ENCODE measurements at regions not wholly inside any gene's neighbourhood (a gene's known extent, or its start where the extent isn't known, plus 50 kb on each side); places are given as distances from the start of the nearest gene placed in this dataset.
"Not testable (repeated sequence)": the region's sequence is repeated elsewhere in the genome, so short reads cannot be mapped to it uniquely, and the experiment has no call there.

GRCh38 chr2:190005513-190005912 is 57.0 kb downstream of the MSTN start:
- no peak for DNase-seq

DNA sequence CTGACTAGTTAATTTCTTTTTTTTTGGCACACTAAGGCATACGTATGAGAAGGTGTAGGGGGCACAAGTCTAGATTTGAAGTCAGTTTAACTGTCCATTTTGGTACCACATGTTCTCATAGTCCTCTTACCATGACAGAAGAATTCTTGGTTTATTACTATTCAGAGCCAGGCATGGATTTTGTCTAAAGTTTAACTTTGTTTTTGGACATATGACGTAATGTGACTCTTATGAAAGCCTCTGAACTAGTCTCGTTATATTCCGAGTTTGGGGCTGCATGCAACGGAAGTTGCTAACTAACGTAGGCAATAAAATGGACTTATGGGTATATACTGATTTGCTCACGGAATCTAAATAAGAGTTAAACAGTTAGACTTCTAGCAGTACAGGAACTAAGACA is 62.9 kb downstream of the MSTN start:
- no peak for DNase-seq

DNA sequence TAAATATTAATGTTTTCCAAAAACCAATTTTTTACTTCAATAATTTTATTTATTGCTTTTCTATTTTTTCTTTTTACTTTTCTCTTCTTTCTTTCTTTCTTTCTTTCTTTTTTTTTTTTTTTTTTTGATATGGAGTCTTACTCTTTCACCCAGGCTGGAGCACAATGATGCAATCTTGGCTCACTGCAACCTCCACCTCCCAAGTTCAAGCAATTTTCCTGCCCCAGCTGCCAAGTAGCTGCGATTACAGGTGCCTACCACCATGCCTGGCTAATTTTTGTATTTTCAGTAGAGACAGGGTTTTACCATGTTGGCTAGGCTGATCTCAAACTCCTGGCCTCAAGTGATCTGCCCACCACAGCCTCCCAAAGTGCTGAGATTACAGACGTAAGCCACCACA is 63.9 kb downstream of the MSTN start:
- DNase-seq, result not testable (repeated sequence)

GRCh38 chr2:189997016-189997415 is 65.5 kb downstream of the MSTN start:
- no peak for DNase-seq

DNA sequence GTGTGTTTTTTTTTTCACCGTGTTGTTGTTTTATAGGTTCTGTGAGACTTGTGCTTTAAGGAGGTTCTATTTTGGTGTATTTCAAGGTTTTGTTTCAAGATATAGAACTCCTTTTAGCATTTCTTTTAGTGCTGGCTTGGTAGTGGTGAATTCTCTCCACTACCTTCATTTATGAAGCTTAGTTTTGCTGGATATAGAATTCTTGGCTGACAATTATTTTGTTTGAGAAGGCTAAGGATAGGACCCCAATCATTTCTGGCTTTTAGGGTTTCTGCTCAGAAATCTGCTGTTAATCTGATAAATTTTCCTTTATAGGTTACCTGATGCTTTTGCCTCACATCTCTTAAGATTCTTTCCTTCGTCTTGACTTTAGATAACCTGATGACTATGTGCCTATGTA is 66.8 kb downstream of the MSTN start:
- DNase-seq, result no peak

GRCh38 chr2:189982780-189983394 is 79.6 kb downstream of the MSTN start:
- peak in 1 of 2 experiments; percentile 17 for DNase-seq

- no peak for DNase-seq
Measured at GRCh38 chr2:189982087-189982486, 80.4 kb downstream of the MSTN start.

- not testable (repeated sequence) for DNase-seq
Measured at GRCh38 chr2:189976488-189976887, 86.0 kb downstream of the MSTN start.

DNA sequence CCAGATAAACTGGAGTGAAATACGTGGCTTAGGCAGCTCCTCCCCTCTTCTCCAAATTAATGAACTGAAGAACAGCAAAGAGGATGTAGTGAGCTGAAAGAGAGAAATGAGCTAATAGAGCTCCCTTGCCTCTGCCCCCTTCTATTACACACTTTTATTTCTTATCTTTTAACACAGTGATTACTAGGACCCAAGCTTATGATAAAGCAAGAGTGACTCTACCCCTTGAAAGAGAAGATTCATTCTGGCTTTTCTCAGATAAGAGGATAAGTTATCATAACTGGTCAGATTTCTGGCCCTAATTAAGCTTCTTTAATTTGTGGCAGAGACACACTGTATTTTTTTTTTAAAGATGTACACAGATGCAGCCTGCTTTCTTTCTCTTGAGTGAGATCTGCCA is 102.2 kb downstream of the MSTN start:
- no peak for DNase-seq

DNA sequence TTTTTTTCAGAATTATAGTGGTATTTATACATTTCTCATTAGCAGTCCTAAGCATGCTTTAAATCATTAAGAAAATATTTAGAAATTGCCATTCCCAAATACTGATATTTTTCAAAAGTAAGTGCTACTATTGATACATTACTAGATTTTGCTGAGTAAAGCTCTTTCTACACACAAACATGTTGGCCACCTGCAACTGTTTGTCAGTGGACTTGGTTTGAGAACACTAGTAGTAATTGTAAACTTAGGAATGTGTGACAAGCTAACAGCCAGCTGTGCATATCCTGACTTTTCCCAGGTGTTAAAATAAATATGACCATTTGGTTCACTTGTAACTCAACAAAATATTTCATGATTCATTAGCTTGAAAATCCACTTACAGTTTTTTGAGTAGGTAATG is 103.1 kb downstream of the MSTN start:
- no peak for DNase-seq

DNA sequence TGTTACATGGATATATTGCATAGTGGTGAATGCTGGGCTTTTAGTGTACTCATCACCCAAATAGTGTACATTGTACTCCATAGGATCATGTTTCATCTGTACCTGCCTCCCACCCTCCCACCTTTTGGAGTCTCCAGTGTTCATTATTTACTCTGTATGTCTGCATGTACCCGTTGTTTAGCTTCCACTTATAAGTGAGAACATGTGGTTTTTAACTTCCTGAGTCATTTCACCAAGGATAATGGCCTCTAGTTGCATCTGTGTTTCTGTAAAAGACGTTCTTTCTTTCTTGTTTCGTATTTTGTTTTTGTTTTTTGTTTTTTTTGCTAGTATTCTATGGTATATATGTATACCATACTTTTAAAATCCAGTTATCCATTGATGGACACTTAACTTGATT is 107.5 kb downstream of the MSTN start:
- DNase-seq, result no peak

- DNase-seq, result no peak
Measured at GRCh38 chr2:189952536-189953109, 109.9 kb downstream of the MSTN start.

DNA sequence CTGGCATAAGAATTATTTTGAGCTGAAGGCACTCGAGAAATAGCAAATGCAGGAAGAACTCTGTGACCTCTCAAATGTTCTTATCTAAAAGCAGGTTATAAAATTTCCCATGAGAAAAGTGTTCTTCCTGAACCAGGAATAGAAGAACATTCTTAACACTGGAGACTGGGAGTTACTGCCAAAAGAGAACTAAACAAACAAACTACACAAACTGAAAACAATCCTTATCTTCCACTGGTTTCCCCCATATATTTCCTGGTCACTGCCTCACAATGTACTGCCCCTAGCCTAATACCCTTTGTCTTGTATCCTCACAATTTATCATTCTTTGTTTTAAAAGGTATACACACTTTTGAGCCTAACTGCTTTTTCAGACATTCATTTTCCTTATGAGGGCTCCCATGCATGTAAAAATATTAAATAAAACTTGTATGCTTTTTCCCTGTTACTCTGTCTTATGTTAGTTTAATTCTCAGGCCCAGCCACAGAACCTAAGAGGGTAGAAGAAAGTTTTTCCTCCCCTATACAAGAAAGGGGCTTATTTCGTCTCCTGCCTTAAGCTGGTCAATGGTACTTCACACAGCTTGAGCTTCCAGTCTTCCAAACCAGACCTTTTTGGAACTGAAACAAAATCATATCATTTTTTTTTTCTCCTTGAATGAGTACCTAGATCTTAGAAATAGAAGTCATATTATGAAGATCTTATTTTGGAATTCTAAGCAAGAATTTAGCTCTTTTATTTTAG is 110.6 kb downstream of the MSTN start:
- DNase-seq, result no peak

DNA sequence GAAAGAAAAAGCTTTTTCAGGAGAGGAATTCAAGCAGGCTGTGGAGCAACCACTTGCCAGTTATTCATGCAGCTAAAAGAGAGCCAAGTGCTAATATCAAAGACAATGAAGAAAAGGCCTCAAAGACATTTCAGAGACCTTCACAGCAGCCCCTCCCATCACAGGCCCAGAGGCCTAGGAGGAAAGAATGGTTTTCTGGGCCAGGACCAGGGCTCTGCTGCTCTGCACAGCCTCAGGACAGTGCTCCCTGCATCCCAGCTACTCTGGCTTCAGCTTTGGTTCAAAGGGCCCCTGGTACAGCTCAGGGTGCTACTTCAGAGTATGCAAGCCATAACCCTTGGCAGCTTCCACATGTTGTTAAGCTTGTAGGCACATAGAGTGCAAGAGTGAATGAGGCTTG is 119.5 kb downstream of the MSTN start:
- DNase-seq, result no peak

DNA sequence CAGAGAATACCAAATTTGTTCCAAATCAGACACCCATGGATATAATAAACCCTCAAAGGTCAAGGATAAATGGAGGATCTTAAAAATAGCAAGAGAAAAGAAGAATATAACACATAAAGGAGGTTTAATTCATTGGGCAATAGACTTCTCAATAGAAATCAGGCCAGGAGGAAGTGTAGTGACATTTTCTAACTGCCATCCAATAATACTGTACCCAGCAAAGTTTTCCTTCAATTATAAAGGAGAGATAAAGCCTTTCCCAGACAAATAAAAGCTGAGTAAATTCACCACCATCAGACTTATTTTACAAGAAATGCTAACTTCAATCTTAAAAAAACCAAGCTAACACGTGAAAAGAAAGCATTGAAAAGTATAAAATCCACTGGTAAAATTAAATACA is 121.6 kb downstream of the MSTN start:
- no peak for DNase-seq

DNA sequence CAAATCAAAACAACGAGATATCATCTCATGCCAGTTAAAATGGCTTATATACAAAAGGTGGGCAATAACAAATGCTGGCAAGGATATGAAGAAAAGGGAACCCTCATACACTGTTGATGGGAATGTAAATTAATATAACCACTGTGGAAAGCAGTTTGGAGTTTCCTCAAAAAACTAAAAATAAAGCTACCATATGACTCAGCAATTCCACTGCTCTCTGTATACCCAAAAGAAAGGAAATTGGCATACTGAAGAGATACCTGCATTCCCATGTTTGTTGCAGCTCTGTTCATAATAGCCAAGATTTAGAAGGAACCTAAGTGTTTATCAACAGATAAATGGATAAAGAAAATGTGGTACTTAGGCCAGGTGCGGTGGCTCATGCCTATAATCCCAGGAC is 124.8 kb downstream of the MSTN start:
- DNase-seq, result no peak

DNA sequence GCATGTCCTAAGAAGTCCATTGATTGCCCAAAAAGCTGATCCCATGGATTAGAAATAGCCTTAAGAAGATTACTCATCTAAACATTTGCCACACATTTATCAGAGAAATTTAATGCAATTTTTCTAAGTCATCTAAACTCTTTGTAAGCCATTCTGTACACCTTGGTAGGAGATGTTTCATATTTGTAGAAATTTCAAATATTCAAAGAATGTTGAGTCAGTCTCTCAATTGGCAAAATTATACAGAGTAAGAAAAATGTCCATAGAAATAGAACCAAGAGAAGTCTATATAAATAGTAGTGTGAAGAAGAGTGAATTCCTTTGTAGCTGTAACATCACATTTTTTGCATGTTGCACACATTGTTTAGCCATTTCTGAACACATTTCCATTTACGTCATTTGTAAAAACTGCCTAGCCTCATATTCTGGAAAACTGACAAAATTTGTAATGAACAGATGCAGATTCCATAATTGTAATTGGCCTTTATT is 128.6 kb downstream of the MSTN start:
- no peak for DNase-seq

- DNase-seq, result no peak
Measured at GRCh38 chr2:189933041-189933440, 129.5 kb downstream of the MSTN start.

- DNase-seq, result no peak
Measured at GRCh38 chr2:189927823-189928222, 134.7 kb downstream of the MSTN start.

Data from NCI-H446 (cell line).